ENCODE measurements at regions not wholly inside any gene's neighbourhood (a gene's known extent, or its start where the extent isn't known, plus 50 kb on each side); places are given as distances from the start of the nearest gene placed in this dataset.

GRCh38 chr5:93302711-93303110 is 278.3 kb downstream of the NR2F1-AS1 start:
- no peak for ATAC-seq (ENCODE audit: low FRiP score)

GRCh38 chr5:93300945-93301344 is 280.1 kb downstream of the NR2F1-AS1 start:
- ATAC-seq (ENCODE audit: low FRiP score) (no peak), DNase-seq (ENCODE audit: low spot score) (no peak)
- TF ChIP-seq CTCF (IDR thresholded peaks at IDR 0.05), result no peak

More at GRCh38 chr5:93302711-93303110, 278.3 kb downstream of the NR2F1-AS1 start:
- DNase-seq (ENCODE audit: low spot score), result no peak
- TF ChIP-seq CTCF (IDR thresholded peaks at IDR 0.05), result no peak

- DNase-seq (ENCODE audit: low spot score), result no peak
- ATAC-seq (ENCODE audit: low FRiP score), result no peak
- no peak for TF ChIP-seq CTCF (IDR thresholded peaks at IDR 0.05)
These were observed 280.6 kb downstream of the NR2F1-AS1 start for GRCh38 chr5:93300309-93300923.

- DNase-seq (ENCODE audit: low spot score) (no peak), ATAC-seq (ENCODE audit: low FRiP score) (no peak)
- TF ChIP-seq CTCF (IDR thresholded peaks at IDR 0.05), result no peak
These were observed 281.2 kb downstream of the NR2F1-AS1 start for GRCh38 chr5:93299681-93300308.

GRCh38 chr5:93297116-93297515 is 283.9 kb downstream of the NR2F1-AS1 start:
- ATAC-seq (ENCODE audit: low FRiP score) (no peak), DNase-seq (ENCODE audit: low spot score) (no peak)
- no peak for TF ChIP-seq CTCF (IDR thresholded peaks at IDR 0.05)

- no peak for TF ChIP-seq CTCF (IDR thresholded peaks at IDR 0.05)
- DNase-seq (ENCODE audit: low spot score), result no peak
- no peak for ATAC-seq (ENCODE audit: low FRiP score)
These were observed 284.7 kb downstream of the NR2F1-AS1 start for GRCh38 chr5:93296338-93296737.

- DNase-seq (ENCODE audit: low spot score) (no peak), ATAC-seq (ENCODE audit: low FRiP score) (no peak)
- no peak for TF ChIP-seq CTCF (IDR thresholded peaks at IDR 0.05)
These were observed 286.0 kb downstream of the NR2F1-AS1 start for GRCh38 chr5:93294996-93295395.
